Medulla oblongata (tissue), 1 donor: ENCODE measurements at regions not wholly inside any gene's neighbourhood (a gene's known extent, or its start where the extent isn't known, plus 50 kb on each side); places are given as distances from the start of the nearest gene placed in this dataset.
"Not testable (repeated sequence)": the region's sequence is repeated elsewhere in the genome, so short reads cannot be mapped to it uniquely, and the experiment has no call there.

Experiments used
- DNase-seq: peaks from one replicate; pipeline ENCODE4 v3.0.0-alpha.2; 2015; ENCODE audit errors: extremely low spot score

DNA sequence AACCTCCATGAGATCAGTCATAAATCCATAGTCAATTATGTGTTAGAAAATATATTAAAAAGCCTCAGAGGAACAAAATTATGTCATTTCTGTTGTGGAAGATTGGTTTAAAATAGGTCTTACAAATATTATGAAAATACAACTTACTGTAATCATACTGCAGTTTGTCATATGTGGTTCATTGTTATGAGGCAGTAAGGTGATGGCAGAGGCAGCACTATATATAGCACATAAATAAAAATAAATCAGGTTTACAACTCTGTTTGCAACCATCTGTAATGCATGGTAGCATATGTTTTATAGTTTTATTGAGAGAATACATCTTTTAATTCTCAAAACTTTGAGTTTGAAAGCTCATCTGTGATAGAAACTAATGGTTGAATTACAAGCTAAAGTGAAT lies 651.4 kb downstream of the PCDH11X start:
- not testable (repeated sequence) for DNase-seq

DNA sequence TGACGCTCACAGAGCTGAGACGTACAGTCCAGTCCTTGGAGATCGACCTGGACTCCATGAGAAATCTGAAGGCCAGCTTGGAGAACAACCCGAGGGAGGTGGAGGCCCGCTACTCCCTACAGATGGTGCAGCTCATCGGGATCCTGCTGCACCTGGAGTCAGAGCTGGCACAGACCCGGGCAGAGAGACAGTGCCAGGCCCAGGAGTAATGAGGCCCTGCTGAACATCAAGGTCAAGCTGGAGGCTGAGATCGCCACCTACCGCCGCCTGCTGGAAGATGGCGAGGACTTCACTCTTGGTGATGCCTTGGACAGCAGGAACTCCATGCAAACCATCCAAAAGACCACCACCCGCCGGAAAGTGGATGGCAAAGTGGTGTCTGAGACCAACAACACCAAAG lies 681.4 kb downstream of the PCDH11X start:
- DNase-seq = not testable (repeated sequence)

DNA sequence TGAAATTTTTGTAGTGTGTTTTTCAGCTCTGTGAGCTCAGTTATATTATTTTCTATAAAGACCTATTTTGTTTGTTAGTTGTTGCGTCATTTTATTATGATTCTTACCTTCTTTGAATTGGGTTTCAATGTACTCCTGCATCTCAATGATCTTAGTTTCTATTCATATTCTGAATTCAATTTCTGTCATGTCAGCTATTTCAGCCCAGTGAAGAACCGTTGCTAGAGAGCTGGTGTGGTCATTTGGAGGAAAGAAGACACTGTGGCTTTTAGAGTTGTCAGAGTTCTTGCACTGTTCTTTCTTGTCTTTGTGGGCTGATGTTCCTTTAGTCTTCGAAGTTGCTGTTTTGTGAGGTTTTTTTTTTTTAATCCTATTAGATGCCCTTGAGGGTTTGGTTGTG lies 701.0 kb downstream of the PCDH11X start:
- DNase-seq = not testable (repeated sequence)

DNA sequence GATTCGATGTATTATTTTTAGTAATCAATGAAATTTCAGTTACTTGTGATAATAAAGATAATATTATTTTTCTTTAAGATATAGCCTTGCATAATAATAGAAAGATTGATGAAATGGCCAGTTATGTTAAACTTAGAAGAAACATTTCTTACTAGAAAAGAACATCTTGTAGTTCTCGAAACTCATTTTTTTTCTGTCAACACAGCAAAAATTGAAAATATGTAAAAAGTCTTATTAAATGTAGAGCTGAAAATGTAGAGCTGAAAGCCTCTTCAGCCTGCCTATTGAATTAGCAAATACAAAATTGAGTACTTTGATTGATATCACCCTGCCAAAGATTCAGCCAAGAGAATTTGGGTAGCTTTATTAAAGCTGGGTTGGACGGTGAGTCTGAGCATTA lies 706.3 kb downstream of the PCDH11X start:
- DNase-seq = not testable (repeated sequence)

DNA sequence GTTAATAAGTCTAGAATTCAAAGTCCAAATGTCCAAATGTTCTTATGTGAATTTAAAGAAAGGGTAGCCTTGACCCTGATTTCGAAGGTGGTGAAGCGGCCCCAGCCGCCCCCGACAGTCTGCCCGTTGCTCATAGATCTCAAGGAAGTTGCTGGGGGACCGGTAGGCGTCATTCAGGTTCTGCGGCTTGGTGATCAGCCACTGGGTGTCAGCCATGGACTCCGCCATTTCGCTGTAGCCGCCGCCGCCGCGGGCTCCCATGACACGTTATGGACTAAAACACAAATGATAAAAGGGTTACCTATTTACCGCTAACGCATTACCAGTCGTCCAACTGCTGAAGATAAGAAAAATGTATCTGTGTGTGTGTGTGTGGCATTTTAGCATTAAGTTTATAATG lies 736.1 kb downstream of the PCDH11X start:
- not testable (repeated sequence) for DNase-seq

DNA sequence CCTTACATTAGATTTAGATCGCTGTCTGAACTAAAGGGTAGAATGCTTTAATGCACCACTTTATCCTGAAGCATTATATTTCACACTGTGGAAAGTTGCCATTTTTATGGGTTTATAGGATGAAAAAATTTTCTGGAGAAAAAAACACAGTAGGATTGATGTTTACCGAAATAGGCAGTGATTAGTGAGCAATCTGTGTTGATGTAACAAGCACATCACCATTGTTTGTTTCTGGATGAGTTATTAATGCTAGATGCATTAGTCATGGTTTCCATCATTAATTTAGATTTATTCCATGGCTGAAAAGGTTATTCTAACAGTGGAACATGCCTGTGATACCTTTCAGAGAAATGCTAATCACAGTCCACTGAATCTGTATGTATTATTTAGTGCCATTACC lies 749.8 kb downstream of the PCDH11X start:
- DNase-seq = not testable (repeated sequence)

DNA sequence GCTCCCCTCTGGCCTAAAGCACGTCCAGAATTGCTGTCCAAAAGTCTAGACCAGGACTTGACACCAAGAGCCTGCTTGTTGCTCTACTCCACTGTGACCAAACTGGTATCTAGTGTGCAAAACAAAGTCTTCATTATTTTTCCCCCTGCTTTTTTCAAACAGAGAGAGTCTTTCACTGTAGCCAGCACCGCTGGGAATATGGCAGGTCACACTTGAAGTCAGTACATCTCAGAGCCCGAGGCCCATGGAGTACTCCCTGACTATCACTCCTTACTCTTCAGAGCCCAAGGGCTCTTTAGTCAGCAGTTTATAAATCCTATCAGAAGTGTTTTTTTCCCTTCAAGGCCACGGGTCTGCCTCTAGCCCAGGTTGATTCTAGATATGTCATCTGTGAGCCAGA lies 761.3 kb downstream of the PCDH11X start:
- peak; percentile 1 for DNase-seq

DNA sequence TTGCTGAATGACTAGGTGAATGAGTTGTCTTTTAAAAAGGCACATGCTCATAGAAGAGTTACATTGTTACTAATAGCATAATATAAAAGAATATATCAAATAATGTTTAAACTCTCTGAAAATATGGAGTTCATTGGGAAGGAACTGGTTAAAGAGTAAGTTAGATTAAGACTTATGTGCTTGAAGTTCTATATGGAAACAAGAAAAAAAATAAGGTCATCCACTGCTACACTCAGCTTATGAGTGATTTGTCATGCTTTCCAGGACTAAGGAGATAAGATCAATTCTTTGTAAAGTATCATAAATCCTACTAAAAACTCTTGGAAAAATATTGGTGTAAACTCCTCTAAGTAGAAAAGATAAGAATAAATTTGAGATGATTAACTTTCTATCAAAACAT lies 779.1 kb downstream of the PCDH11X start:
- DNase-seq = not testable (repeated sequence)

DNA sequence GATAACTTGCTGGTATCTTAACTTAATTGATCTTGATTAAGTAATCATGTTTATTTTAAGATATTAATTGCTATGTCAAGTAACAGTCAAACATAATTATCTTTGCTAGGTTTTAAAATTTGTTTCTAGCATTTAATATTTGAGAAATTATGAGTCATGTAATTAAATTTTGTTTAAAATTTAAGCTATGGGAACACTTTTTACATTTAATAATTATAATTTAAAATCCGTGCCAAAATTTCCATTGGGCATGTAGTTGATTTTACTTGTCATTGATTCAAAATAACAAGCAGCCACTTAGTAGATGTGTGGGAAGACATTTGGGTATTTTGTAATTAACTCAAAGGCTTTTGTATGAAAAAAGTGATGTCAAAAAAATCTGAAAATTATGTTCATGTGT lies 779.6 kb downstream of the PCDH11X start:
- DNase-seq = not testable (repeated sequence)

DNA sequence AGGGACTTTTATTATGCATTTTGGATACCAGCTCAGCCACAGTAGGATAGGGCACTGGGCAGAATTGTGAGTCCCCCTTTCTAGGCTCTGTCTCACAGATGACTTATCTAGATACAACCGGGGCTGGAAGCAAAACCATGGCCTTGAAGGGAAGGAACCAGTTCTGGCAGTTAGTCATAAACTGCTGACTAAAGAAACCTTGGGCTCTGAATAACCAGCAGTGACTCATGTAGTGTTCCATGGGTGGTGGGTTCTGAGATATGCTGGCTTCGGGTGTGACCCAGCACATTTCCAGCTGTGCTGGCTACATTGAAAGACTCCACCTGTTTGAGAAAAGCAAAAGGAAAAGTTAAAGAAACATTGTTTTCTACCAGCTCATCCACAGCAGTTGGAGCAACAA lies 780.9 kb downstream of the PCDH11X start:
- not testable (repeated sequence) for DNase-seq

DNA sequence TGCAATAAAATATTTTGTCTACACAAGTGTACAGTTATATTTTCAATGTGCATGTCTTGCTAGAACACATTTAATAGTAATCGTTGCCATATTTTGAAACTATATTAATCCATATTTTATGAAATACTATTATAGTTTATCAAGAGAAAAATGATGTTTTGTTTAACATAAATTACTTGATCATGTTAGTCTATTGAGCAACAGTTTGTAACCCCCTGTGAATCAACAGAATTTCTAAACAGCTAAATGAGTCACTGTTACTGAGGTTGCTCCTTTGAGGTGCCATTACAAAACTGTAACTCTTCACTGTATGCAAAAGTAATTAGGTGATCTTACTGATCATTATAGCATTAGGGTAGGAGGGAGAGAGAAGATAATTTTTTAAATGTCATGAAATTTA lies 791.0 kb downstream of the PCDH11X start:
- DNase-seq = not testable (repeated sequence)

DNA sequence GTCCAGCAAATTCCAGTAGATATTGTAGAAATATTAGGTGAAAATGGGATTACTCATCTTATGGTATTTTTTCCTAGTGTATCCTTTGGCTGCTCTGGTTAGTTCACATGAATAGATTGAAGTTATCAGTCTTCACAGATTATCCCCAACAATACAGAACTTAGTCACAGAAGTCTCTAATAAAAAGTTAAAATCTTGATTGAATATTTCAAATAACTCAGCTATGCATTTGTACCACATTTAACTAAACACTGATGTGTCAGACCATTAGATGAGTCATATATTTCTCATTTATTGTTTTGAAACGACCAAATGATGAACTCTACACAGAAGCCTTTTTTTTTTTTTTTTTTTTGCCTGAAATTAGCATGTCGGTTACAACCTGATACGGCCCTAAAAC lies 807.5 kb downstream of the PCDH11X start:
- DNase-seq = not testable (repeated sequence)

DNA sequence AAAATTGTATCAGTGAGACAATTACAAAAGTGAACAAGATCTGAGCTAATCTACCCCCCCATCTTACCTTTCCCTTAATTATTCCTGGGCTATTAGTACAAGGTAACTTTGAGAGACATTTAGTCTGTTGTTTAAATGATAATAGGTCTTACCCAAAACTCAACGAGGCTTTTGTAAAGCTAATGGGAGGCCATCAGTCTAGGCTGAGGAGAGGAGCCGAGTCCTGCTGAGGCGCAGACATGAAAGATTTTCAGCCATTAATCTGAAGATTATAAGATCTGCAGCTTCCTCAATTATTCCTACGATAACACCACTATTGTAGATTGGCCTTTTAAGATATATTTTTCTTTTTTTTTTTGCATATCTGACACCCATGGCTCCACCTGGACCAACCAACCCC lies 810.5 kb downstream of the PCDH11X start:
- not testable (repeated sequence) for DNase-seq

DNA sequence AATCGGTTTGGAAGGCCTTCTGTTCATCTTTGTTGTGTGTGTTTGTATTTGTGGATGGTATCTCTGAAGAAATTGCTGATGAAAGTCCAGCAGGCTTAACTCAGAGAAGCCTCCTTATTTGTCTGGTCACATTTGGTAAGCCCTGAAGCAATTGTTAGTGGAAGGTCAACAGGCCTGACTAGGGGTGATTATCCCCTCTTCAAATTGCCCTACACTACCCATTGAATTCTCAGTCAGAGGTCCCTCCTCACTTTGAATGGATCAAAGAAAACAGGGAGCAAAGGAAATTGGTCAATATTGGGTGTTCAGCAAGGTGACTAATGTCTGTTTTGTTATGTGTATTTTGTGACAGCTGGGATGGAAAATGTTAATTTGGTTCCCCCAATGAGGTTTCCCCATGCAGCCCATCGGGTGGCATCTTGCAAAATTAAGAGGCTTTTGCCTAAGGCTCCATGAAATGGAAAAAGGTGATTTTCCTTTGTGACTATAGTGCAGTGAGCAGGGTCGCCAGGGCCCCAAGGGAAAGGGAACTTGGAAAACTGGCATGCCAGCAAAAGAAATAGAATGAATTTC lies 811.6 kb downstream of the PCDH11X start:
- not testable (repeated sequence) for DNase-seq

DNA sequence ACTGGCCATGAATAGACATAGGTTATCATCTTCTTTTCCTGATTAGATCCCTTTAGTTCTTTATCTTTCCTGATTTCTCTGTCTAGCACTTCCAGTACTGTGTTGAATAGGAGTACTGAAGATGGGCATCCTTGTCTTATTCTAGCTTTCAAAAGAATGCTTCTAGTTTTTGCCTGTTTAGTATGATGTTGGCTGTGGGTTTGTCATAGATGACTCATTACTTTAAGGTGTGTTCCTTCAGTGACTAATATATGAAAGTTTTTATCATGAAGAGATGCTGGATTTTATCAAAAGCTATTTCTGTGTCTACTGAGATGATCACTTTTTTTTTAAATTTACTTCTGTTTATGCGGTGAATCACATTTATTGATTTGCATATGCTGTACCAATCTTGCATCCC lies 832.3 kb downstream of the PCDH11X start:
- DNase-seq = not testable (repeated sequence)

DNA sequence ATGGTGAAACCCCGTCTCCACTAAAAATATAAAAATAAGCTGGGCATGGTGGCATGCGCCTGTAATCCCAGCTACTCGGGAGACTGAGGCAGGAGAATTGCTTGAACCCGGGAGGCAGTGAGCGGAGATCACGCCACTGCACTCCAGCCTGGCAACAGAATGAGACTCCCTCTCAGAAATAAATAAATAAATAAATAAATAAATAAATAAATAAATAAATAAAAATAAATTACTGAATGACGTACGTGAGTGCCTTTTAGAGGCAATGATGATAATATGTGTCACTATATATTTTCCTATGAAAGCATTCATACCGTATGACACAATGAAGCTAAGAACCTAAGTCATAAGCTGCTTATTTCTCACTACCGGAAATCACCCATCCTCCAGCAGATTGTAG lies 847.5 kb downstream of the PCDH11X start:
- DNase-seq = not testable (repeated sequence)

DNA sequence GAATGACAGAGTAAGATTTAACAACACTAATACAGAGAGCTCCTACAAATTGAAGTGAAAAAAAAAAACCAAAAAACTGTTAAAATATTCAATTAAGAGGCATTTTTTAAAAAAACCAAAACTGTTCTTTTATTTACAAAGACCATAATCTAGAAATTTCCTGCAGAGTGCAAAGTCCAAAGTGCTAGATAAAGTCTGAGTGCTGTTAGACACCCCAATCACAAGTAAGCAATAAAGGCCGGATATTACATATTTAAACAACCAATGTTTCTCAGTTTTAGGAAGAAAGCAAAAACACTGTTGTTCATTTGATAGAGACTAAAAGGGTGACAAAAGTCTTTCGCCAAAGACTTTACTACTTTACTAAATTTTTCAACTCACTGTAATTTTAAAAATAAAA lies 878.4 kb downstream of the PCDH11X start:
- DNase-seq = not testable (repeated sequence)

DNA sequence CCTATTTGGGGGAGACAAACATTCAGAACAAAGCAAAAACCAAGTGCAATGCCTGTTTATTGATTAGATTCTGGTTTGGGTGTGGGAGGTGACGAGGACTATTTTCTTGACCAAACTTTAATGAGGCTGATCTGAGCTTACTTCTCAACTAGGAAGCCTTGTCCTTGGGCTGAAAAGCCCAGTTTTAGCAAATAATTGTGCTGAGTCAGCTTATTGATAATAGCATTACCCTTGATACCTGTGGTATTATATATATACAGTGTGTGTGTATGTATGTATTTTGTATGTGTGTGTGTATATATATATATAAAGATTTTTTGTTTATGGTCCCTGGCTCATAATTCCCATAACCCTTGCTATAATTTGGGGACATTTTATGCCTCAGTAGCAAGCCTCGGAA lies 880.6 kb downstream of the PCDH11X start:
- DNase-seq = not testable (repeated sequence)

DNA sequence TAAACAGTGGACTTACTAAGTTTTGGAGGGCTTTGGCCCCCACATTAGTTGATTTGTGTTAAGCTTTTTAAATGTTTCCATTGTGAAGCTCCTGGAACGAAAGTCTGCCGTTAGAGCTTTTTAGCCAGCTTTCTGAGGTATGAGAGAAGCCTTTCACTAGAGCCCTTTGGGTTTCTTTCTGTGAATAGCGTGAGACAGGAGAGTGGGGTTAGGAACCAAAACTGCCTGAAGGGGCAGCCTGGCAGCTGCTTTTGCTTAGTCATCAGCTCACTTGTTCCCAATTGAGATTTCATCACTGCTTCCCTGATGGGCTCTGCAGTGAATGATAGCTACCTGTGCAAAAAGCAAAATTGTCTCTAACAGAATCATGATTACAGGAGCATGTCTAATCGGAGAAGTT lies 913.6 kb downstream of the PCDH11X start:
- not testable (repeated sequence) for DNase-seq

DNA sequence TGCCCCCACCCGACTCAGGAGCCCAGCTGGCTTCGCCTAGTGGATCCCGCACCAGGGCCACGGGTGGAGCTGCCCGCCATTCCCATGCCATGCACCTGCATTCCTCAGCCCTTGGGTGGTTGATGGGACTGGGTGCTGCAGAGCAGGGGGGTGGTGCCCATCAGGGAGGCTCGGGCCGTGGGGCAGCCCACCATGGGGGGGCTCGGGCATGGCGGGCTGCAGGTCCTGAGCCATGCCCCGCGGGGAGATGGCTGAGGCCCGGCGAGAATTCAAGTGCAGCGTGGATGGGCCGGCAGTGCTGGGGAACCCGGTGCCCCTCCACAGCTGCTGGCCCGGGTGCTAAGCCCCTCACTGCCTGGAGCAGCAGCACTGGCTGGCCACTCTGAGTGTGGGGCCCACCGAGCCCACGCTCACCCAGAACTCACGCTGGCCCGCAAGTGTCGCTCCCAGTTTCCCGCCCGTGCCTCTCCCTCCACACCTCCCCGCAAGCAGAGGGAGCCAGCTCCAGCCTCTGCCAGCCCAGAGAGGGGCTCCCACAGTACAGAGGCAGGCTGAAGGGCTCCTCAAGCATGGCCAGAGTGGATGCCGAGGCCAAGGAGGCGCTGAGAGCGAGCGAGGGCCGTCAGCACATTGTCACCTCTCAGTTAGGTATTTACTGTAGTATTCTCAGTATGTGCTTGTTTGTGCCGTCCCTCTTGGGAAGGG lies 920.4 kb downstream of the PCDH11X start:
- not testable (repeated sequence) for DNase-seq

DNA sequence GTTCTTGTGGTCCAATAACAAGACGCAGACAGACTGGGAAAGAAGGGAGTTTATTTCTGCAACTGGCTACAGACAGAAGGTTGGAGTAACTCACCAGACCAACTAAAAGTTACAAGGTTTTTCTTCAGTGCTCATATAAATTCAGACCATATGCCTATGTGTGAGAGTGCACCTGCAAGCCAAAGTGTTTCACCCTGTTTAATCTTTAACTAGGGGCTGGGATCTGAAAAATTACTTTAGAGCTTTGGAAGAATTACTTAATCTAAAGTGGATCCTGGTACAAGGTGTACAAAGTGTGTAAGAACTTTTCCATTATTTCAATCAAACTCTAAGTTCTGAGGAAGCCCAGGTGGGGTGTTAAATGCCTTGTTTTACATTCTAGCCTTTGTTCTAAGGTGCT lies 930.6 kb downstream of the PCDH11X start:
- DNase-seq = not testable (repeated sequence)
